Prostate gland (tissue), 2 donors: ENCODE measurements at regions not wholly inside any gene's neighbourhood (a gene's known extent, or its start where the extent isn't known, plus 50 kb on each side); places are given as distances from the start of the nearest gene placed in this dataset.

ENCODE experiments used
- POLR2A ChIP-seq: fragments of 450-650 bp; IDR thresholded peaks from one replicate; pipeline ENCODE4 v1.6.1; 2016; ENCODE audit warnings: antibody characterized with exemption, mild to moderate bottlenecking
- TF ChIP-seq, protein P1 (sequence below), 4 experiments: fragments of 200-600 bp in 2 of 4; fragments of 450-650 bp in 2 of 4; sonication (generic) in 2 of 4; IDR thresholded peaks; 1 replicate in 3 of 4; 2 replicates in 1 of 4; pipeline ENCODE4 v1.5.1; 2016 to 2019; ENCODE audit warnings: antibody characterized with exemption in 4 of 4, mild to moderate bottlenecking in 2 of 4, moderate library complexity in 2 of 4

DNA sequence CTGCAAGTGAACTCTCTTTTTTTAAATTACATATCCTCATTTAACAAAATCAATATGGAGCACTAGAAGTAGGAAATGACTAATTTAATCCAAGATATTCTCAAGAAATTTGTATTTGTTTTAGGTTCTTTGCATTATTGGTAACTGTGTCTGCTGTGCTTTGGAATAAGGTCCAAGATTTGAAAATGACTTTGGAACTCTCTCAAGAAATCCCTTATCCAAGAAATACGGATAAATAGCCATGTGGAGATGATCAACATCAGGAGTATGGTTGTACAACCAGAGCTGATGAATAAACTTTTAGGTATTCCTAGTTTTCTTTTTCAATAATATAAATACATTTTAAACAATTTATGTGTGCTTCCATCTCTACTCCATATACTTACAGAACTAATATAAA lies 279.9 kb upstream of the SEMA3C start:
- TF ChIP-seq, protein P1, sequence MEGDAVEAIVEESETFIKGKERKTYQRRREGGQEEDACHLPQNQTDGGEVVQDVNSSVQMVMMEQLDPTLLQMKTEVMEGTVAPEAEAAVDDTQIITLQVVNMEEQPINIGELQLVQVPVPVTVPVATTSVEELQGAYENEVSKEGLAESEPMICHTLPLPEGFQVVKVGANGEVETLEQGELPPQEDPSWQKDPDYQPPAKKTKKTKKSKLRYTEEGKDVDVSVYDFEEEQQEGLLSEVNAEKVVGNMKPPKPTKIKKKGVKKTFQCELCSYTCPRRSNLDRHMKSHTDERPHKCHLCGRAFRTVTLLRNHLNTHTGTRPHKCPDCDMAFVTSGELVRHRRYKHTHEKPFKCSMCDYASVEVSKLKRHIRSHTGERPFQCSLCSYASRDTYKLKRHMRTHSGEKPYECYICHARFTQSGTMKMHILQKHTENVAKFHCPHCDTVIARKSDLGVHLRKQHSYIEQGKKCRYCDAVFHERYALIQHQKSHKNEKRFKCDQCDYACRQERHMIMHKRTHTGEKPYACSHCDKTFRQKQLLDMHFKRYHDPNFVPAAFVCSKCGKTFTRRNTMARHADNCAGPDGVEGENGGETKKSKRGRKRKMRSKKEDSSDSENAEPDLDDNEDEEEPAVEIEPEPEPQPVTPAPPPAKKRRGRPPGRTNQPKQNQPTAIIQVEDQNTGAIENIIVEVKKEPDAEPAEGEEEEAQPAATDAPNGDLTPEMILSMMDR (IDR thresholded peaks at IDR 0.05), result no peak
- TF ChIP-seq POLR2A, result no peak
